Skeletal muscle satellite cell (primary cell): ENCODE measurements at regions not wholly inside any gene's neighbourhood (a gene's known extent, or its start where the extent isn't known, plus 50 kb on each side); places are given as distances from the start of the nearest gene placed in this dataset.

ENCODE experiments used
- H3K27me3 ChIP-seq: 2 replicates; pipeline ENCODE4 v1.7.0; 2013; ENCODE audit warnings: low read length; ENCODE audit not compliant: control insufficient read depth, insufficient read depth
- H3K36me3 ChIP-seq: 2 replicates; pipeline ENCODE4 v1.7.0; 2013; ENCODE audit warnings: mild to moderate bottlenecking, control low read depth, low read length; ENCODE audit not compliant: insufficient read depth
- H3K4me1 ChIP-seq: 2 replicates; pipeline ENCODE4 v1.7.0; 2013; ENCODE audit warnings: low read length; ENCODE audit not compliant: control insufficient read depth, insufficient read depth
- H3K4me2 ChIP-seq: 2 replicates; pipeline ENCODE4 v1.7.0; 2013; ENCODE audit warnings: mild to moderate bottlenecking, low read length
- H3K4me3 ChIP-seq: 2 replicates; pipeline ENCODE4 v1.7.0; 2013; ENCODE audit warnings: low read length
- H3K9ac ChIP-seq: 2 replicates; pipeline ENCODE4 v1.7.0; 2013; ENCODE audit warnings: mild to moderate bottlenecking, low read depth, low read length, moderate library complexity
- H3K9me3 ChIP-seq: replicated peaks from 2 replicates; pipeline ENCODE4 v1.7.0; 2013; ENCODE audit warnings: mild to moderate bottlenecking, control low read depth, low read length

- H3K27me3 ChIP-seq, result no peaks in the 10 kb centered on the region
- H3K9ac ChIP-seq, result no peak overlapping the region
- H3K4me1 ChIP-seq, result peaks cover 10% of the 10 kb centered on the region
- no peaks in the 10 kb centered on the region for H3K9me3 ChIP-seq
- H3K4me3 ChIP-seq, result no peak overlapping the region
- no peak overlapping the region for H3K4me2 ChIP-seq
- no peaks in the 10 kb centered on the region for H3K36me3 ChIP-seq
These were observed 118.2 kb upstream of the ADGRL4 start for GRCh38 chr1:79124756-79125155.

DNA sequence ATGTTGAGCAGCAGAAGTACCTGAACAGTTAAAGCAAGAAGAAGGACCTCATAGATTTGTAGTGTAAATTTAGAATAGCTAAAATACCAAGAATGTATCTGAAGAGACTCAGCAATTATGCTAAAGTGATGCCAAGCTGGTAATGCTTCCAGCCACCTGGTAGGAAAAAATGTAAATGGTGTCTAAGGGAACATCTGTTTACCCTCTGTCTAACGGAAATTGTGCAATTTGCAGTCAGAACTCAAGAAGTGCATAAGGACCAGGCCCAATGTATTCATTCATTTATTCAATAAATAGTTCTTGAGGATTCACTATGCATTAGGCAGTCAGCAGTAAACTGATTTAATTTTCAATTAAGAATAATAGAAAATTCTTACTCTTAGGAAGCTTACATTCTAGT lies 116.0 kb upstream of the ADGRL4 start:
- Histone ChIP-seq H3K9ac (no peak overlapping the region), H3K4me1 (no peaks in the 10 kb centered on the region), H3K9me3 (no peaks in the 10 kb centered on the region), H3K27me3 (no peaks in the 10 kb centered on the region), H3K4me3 (no peak overlapping the region), H3K4me2 (no peak overlapping the region), H3K36me3 (no peaks in the 10 kb centered on the region)

DNA sequence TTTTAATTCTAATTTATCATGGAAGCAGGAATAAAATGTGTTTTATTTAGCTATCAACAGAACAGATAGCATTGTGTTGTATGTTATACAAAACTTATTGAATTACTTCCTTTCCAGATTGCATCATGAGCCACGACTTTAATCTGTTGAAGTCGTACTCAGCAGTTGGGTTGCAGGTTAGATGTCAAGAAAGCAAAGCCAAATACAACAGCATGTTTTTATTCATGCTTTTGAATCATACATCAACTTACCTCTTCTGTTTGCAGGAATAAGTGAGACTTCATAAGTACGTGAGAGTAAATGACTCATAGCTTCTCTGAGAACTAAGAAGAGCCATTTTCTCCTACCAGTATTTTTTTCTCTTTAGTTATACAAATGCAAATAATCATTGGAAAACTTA lies 110.8 kb upstream of the ADGRL4 start:
- Histone ChIP-seq H3K4me2 (no peak overlapping the region), H3K4me3 (no peak overlapping the region), H3K4me1 (no peaks in the 10 kb centered on the region), H3K9me3 (no peaks in the 10 kb centered on the region), H3K36me3 (no peaks in the 10 kb centered on the region), H3K27me3 (no peaks in the 10 kb centered on the region), H3K9ac (no peak overlapping the region)

GRCh38 chr1:79113836-79114235 lies 107.3 kb upstream of the ADGRL4 start:
- Histone ChIP-seq H3K9ac (no peak overlapping the region), H3K4me3 (no peak overlapping the region), H3K4me2 (no peak overlapping the region), H3K9me3 (no peaks in the 10 kb centered on the region), H3K4me1 (no peaks in the 10 kb centered on the region), H3K27me3 (no peaks in the 10 kb centered on the region), H3K36me3 (no peaks in the 10 kb centered on the region)

- no peak overlapping the region for H3K4me2 ChIP-seq
- H3K4me3 ChIP-seq, result no peak overlapping the region
- H3K9ac ChIP-seq, result no peak overlapping the region
- no peaks in the 10 kb centered on the region for H3K9me3 ChIP-seq
- H3K27me3 ChIP-seq, result no peaks in the 10 kb centered on the region
- H3K36me3 ChIP-seq, result no peaks in the 10 kb centered on the region
- H3K4me1 ChIP-seq, result no peaks in the 10 kb centered on the region
These were observed 104.2 kb upstream of the ADGRL4 start for GRCh38 chr1:79110749-79111148.

DNA sequence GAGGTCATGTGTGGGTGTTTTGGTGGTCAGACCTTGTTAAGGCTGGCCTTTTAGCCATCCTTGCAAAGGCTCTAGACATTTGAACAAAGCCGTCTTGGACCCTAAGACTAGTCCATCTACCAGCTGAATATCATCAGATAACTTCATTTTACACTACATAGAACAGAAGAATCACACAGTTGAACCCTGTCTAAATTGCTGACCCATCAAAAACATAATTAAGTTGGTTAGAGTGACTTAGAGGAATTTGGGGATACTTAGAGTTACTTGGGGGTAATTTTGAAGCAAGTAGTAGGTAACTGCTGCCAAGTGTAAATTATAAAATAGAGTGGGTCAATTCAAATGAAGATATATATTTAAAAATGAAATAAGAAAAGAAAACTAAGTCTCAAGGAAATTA lies 102.9 kb upstream of the ADGRL4 start:
- H3K9ac ChIP-seq, result no peak overlapping the region
- H3K4me2 ChIP-seq, result no peak overlapping the region
- no peak overlapping the region for H3K4me3 ChIP-seq
- H3K9me3 ChIP-seq, result no peaks in the 10 kb centered on the region
- H3K4me1 ChIP-seq, result no peaks in the 10 kb centered on the region
- no peaks in the 10 kb centered on the region for H3K36me3 ChIP-seq
- no peaks in the 10 kb centered on the region for H3K27me3 ChIP-seq

- Histone ChIP-seq H3K4me1 (no peaks in the 10 kb centered on the region), H3K4me2 (no peak overlapping the region), H3K9ac (no peak overlapping the region), H3K36me3 (no peaks in the 10 kb centered on the region), H3K27me3 (no peaks in the 10 kb centered on the region), H3K9me3 (no peaks in the 10 kb centered on the region), H3K4me3 (no peak overlapping the region)
These were observed 99.0 kb upstream of the ADGRL4 start for GRCh38 chr1:79105500-79105899.

DNA sequence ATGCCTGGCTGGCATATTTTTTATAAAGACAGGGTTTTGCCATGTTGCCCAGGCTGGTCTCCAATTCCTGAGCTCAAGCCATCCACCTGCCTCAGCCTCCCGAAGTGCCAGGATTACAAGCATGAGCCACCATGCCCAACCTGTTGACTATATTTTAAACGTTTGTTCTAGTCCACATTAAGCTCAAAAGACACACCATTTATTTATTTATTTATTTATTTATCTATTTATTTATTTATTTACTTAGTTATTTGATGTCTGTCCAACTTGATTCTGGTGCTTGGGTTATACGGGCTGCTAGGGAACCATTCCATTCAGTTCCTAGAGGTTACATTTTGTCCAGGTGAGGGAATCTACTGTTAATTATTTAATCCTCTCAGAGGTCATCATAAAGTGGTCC lies 98.1 kb upstream of the ADGRL4 start:
- Histone ChIP-seq H3K9me3 (no peaks in the 10 kb centered on the region), H3K4me3 (no peak overlapping the region), H3K36me3 (no peaks in the 10 kb centered on the region), H3K4me2 (no peak overlapping the region), H3K9ac (no peak overlapping the region), H3K4me1 (no peaks in the 10 kb centered on the region), H3K27me3 (no peaks in the 10 kb centered on the region)

GRCh38 chr1:79100385-79100784 lies 93.9 kb upstream of the ADGRL4 start:
- H3K36me3 ChIP-seq, result no peaks in the 10 kb centered on the region
- H3K4me3 ChIP-seq, result no peak overlapping the region
- no peak overlapping the region for H3K9ac ChIP-seq
- no peaks in the 10 kb centered on the region for H3K27me3 ChIP-seq
- no peaks in the 10 kb centered on the region for H3K9me3 ChIP-seq
- H3K4me1 ChIP-seq, result no peaks in the 10 kb centered on the region
- no peak overlapping the region for H3K4me2 ChIP-seq

DNA sequence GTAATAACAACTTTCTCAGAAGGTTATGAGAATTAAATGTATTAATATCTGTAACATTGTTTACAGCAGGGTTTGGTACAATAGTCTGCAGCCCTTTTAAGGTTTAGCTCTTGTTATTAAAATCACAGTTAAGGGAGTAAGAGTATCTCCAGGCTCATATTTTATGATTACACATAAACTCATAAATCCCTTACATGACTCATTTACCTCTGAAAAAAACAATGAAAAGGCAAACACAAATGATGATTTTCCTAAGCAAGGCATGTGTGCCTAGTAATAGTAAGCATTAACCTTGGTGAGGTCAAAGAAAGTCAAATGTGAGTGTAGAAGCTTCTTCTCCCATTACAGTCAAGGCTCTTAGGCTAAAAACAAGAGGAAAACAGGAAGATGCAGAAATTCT lies 84.5 kb upstream of the ADGRL4 start:
- no peaks in the 10 kb centered on the region for H3K27me3 ChIP-seq
- H3K4me3 ChIP-seq, result no peak overlapping the region
- no peak overlapping the region for H3K4me2 ChIP-seq

DNA sequence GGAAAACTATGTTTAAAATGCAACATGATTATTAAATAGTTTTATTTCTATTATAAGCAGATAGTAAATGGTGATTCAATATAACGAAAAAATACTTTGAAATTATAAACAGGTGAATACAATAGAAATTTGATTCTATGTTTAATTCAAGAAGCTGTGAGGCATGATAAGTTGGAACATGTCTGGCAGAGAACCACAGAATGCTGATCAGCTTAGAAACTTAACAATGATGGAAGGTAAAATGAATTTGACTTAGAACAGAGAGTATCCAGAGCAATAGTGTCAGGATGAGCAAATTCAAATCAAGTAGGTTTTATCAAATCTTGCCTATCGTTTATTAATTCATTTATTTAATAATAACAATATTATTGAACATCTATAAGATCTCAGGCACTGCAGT lies 83.4 kb upstream of the ADGRL4 start:
- Histone ChIP-seq H3K27me3 (no peaks in the 10 kb centered on the region), H3K4me1 (peaks cover 7% of the 10 kb centered on the region), H3K36me3 (no peaks in the 10 kb centered on the region), H3K4me2 (no peak overlapping the region), H3K4me3 (no peak overlapping the region), H3K9ac (no peak overlapping the region), H3K9me3 (no peaks in the 10 kb centered on the region)

More for the DNA sequence above, 84.5 kb upstream of the ADGRL4 start:
- H3K9me3 ChIP-seq, result no peaks in the 10 kb centered on the region
- peaks cover 7% of the 10 kb centered on the region for H3K4me1 ChIP-seq
- no peak overlapping the region for H3K9ac ChIP-seq
- H3K36me3 ChIP-seq, result no peaks in the 10 kb centered on the region

DNA sequence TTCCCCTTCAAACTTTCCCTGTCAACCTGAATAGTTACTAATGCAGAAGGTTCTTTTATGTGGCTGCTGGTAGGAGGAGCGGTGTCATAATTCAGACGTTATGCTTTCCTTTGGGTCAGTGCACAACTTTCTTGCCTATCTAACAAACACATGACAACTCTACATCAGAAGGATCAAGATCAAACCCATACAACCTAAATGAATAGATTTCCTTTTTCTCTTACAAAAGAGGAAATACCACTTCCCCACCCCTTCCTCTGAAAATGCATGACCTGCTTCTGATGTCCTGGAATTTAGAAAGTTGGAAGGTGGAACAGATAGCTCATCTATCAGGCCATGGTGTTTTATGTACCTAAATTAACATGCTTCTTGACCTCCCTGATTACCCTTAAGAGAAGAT lies 75.7 kb upstream of the ADGRL4 start:
- H3K4me3 ChIP-seq, result no peak overlapping the region
- H3K4me1 ChIP-seq, result peaks cover 9% of the 10 kb centered on the region
- H3K4me2 ChIP-seq, result no peak overlapping the region
- no peaks in the 10 kb centered on the region for H3K9me3 ChIP-seq
- H3K36me3 ChIP-seq, result no peaks in the 10 kb centered on the region
- H3K9ac ChIP-seq, result no peak overlapping the region
- no peaks in the 10 kb centered on the region for H3K27me3 ChIP-seq
